ENCODE measurements at regions not wholly inside any gene's neighbourhood (a gene's known extent, or its start where the extent isn't known, plus 50 kb on each side); places are given as distances from the start of the nearest gene placed in this dataset.

DNA sequence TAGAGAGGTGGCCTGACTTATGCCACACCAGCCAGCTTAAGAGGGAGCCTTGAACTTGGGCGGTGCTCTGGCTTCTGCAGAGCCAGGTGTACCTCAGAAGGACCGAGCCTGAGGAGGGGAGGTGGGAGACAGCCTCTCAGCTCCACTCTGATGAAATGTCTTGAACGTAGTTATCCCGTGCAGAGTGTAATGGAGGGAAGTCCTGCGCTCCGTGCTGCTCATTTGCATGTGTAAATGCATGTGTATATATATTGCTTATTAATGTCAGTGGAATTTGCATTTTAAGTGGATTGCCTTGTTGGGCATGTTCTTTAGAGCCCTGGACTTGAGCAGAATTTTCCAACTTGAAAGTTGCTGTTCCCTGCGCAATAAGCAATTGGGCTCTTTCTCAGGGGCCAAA lies 264.9 kb upstream of the SDK2 start (continued):
- TF ChIP-seq, protein P1, sequence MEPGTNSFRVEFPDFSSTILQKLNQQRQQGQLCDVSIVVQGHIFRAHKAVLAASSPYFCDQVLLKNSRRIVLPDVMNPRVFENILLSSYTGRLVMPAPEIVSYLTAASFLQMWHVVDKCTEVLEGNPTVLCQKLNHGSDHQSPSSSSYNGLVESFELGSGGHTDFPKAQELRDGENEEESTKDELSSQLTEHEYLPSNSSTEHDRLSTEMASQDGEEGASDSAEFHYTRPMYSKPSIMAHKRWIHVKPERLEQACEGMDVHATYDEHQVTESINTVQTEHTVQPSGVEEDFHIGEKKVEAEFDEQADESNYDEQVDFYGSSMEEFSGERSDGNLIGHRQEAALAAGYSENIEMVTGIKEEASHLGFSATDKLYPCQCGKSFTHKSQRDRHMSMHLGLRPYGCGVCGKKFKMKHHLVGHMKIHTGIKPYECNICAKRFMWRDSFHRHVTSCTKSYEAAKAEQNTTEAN (CRISPR knock-in tag; IDR thresholded peaks at IDR 0.05), result no peak
- TF ChIP-seq, protein P2, sequence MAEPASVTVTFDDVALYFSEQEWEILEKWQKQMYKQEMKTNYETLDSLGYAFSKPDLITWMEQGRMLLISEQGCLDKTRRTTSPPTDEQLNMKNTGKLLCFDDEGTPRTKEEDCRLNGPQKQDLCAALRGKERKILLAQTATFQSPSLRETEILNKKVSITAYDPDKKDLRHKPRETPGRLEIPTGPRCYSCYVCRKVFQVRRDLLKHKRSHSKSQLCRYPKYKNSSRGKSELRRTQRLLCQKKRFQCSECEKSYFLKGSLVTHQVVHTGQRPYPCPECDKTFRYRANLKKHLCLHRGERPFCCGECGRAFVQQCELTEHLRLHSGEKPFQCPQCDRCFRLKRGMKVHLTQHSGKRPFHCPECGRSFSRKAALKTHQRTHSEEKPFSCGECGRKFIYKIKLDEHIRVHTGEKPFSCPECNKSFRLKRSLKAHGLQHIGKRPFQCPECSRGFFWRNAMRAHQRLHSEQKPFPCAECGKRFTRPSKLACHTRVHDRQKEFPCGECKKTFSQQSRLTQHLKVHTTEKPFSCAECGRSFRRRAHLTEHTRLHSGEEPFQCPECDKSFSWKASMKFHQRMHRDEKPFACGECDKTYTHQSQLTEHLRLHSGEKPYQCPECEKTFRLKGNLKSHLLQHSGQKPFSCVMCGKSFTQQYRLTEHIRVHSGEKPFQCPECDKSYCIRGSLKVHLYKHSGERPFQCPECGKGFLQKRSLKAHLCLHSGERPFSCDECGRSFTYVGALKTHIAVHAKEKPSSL (CRISPR knock-in tag; conservative IDR thresholded peaks at IDR 0.05), result no peak
- TF ChIP-seq ATF1 (CRISPR knock-in tag; IDR thresholded peaks at IDR 0.05), result no peak
- TF ChIP-seq, protein P3, sequence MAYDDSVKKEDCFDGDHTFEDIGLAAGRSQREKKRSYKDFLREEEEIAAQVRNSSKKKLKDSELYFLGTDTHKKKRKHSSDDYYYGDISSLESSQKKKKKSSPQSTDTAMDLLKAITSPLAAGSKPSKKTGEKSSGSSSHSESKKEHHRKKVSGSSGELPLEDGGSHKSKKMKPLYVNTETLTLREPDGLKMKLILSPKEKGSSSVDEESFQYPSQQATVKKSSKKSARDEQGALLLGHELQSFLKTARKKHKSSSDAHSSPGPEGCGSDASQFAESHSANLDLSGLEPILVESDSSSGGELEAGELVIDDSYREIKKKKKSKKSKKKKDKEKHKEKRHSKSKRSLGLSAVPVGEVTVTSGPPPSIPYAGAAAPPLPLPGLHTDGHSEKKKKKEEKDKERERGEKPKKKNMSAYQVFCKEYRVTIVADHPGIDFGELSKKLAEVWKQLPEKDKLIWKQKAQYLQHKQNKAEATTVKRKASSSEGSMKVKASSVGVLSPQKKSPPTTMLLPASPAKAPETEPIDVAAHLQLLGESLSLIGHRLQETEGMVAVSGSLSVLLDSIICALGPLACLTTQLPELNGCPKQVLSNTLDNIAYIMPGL (CRISPR knock-in tag; IDR thresholded peaks at IDR 0.05), result no peak
- no peak for TF ChIP-seq TCF7 (CRISPR knock-in tag; IDR thresholded peaks at IDR 0.05; ENCODE audit: low read depth)
- TF ChIP-seq JUN (CRISPR knock-in tag; IDR thresholded peaks at IDR 0.05), result no peak
- TF ChIP-seq ZBTB21 (CRISPR knock-in tag; IDR thresholded peaks at IDR 0.05; ENCODE audit: borderline replicate concordance), result no peak
- TF ChIP-seq EMX1 (CRISPR knock-in tag; IDR thresholded peaks at IDR 0.05), result no peak
- no peak for TF ChIP-seq FOXP1 (CRISPR knock-in tag; IDR thresholded peaks at IDR 0.05; ENCODE audit: borderline replicate concordance)

DNA sequence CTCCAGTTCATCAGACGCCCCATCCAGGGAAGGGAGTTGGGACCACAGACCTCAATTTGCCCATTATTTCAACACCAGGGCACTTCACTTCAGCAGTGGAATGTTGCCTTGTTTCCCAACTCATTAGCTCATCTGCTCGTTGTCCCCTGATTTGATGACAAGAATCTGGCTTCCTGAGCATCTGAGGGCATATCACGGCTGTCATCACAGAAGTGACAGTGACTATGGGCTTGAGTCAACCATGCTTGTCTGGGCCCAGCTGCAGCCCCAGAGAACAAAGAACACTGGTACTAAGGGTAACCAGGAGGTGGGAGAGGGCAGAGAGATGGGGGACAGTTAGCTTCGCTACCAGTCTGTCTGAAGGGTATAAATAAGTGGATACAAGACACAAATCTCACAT lies 266.0 kb upstream of the SDK2 start:
- POLR2A ChIA-PET, result no interaction called here
- DNase-seq (ENCODE audit: low spot score) (no peak), ATAC-seq (no peak)
- Mint-ChIP-seq H3K27ac (no peak overlapping the region), H3K9me3 (peaks cover 10% of the 10 kb centered on the region), H3K4me1 (no peaks in the 10 kb centered on the region), H3K36me3 (0 out of 2 replicates have a peak, but pooled peaks cover under 1% of the 10 kb centered on the region), H3K4me3 (no peak overlapping the region), H3K27me3 (ENCODE audit: low read depth) (peaks cover 95% of the 10 kb centered on the region)
- TF ChIP-seq SMAD4 (CRISPR knock-in tag; IDR thresholded peaks at IDR 0.05) (no peak), CDX4 (CRISPR knock-in tag; IDR thresholded peaks at IDR 0.05; ENCODE audit: borderline replicate concordance) (no peak), HMGA2 (CRISPR knock-in tag; IDR thresholded peaks at IDR 0.05) (no peak), TP53 (CRISPR knock-in tag; IDR thresholded peaks at IDR 0.05) (no peak), ZNF121 (CRISPR knock-in tag; IDR thresholded peaks at IDR 0.05) (no peak), ELF4 (CRISPR knock-in tag; IDR thresholded peaks at IDR 0.05; ENCODE audit: low read depth) (no peak), TEAD1 (CRISPR knock-in tag; IDR thresholded peaks at IDR 0.05) (no peak)
- TF ChIP-seq, protein P2 (CRISPR knock-in tag; conservative IDR thresholded peaks at IDR 0.05), result no peak
- CTCF ChIA-PET, result no interaction called here
